ENCODE measurements at regions not wholly inside any gene's neighbourhood (a gene's known extent, or its start where the extent isn't known, plus 50 kb on each side); places are given as distances from the start of the nearest gene placed in this dataset.

GRCh38 chr12:13273850-13274249 lies 77.3 kb downstream of the EMP1 start:
- no peak for TF ChIP-seq NRF1 (IDR thresholded peaks at IDR 0.05; ENCODE audit: low read depth, low read length)
- TF ChIP-seq, protein P1, sequence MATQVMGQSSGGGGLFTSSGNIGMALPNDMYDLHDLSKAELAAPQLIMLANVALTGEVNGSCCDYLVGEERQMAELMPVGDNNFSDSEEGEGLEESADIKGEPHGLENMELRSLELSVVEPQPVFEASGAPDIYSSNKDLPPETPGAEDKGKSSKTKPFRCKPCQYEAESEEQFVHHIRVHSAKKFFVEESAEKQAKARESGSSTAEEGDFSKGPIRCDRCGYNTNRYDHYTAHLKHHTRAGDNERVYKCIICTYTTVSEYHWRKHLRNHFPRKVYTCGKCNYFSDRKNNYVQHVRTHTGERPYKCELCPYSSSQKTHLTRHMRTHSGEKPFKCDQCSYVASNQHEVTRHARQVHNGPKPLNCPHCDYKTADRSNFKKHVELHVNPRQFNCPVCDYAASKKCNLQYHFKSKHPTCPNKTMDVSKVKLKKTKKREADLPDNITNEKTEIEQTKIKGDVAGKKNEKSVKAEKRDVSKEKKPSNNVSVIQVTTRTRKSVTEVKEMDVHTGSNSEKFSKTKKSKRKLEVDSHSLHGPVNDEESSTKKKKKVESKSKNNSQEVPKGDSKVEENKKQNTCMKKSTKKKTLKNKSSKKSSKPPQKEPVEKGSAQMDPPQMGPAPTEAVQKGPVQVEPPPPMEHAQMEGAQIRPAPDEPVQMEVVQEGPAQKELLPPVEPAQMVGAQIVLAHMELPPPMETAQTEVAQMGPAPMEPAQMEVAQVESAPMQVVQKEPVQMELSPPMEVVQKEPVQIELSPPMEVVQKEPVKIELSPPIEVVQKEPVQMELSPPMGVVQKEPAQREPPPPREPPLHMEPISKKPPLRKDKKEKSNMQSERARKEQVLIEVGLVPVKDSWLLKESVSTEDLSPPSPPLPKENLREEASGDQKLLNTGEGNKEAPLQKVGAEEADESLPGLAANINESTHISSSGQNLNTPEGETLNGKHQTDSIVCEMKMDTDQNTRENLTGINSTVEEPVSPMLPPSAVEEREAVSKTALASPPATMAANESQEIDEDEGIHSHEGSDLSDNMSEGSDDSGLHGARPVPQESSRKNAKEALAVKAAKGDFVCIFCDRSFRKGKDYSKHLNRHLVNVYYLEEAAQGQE (IDR thresholded peaks at IDR 0.05; ENCODE audit: low read depth, low read length), result no peak
- TF ChIP-seq RFX5 (IDR thresholded peaks at IDR 0.05; ENCODE audit: low read length), result no peak
- TF ChIP-seq GABPA (IDR thresholded peaks at IDR 0.05; ENCODE audit: low read depth), result no peak
- TF ChIP-seq CTCF (IDR thresholded peaks at IDR 0.05), result no peak
- TF ChIP-seq YY1 (IDR thresholded peaks at IDR 0.05; ENCODE audit: low read depth), result no peak
- TF ChIP-seq FOSL2 (IDR thresholded peaks at IDR 0.05; ENCODE audit: borderline replicate concordance, low read depth), result no peak
- TF ChIP-seq MEF2A (IDR thresholded peaks at IDR 0.05; ENCODE audit: borderline replicate concordance, low read depth), result no peak
- no peak for TF ChIP-seq USF2 (IDR thresholded peaks at IDR 0.05; ENCODE audit: borderline replicate concordance, low read depth, low read length)
- no peak for TF ChIP-seq TCF12 (IDR thresholded peaks at IDR 0.05)
- TF ChIP-seq EP300 (IDR thresholded peaks at IDR 0.05; ENCODE audit: borderline replicate concordance in 1 of 2, low read depth in 1 of 2, low read length in 1 of 2), result no peak

Data from SK-N-SH (cell line).